Right lobe of liver (tissue), 6 donors: ENCODE measurements at regions not wholly inside any gene's neighbourhood (a gene's known extent, or its start where the extent isn't known, plus 50 kb on each side); places are given as distances from the start of the nearest gene placed in this dataset.

Experiments used
- ATAC-seq, 4 donors: fragments of 200-7000 bp; cut with Tn5 transposase; one replicate each; pipeline ENCODE4 v1.9.1; 2020; ENCODE audit warnings: mild to moderate bottlenecking in 4 of 4, moderate library complexity in 4 of 4
- DNase-seq, 3 donors: peaks; one replicate each; pipeline ENCODE4 v3.0.0-alpha.2; 2020
- H3K27ac ChIP-seq, 3 donors: fragments of 200-600 bp; one replicate each; pipeline ENCODE4 v1.8.0; 2022
- H3K27me3 ChIP-seq, 2 donors: fragments of 200-600 bp; one replicate each; pipeline ENCODE4 v1.8.0; 2022
- H3K36me3 ChIP-seq, 4 donors: fragments of 200-600 bp; sonication (generic) in 1 of 4; one replicate each; pipeline versions ENCODE4 v1.5.1 to v1.8.0; 2017 to 2022; ENCODE audit warnings: control low read depth in 1 of 4
- H3K4me1 ChIP-seq, 4 donors: fragments of 200-600 bp; sonication (generic) in 1 of 4; one replicate each; pipeline versions ENCODE4 v1.5.1 to v1.8.0; 2017 to 2022; ENCODE audit warnings: control low read depth in 1 of 4
- H3K4me3 ChIP-seq, 3 donors: fragments of 200-600 bp; one replicate each; pipeline ENCODE4 v1.8.0; 2022
- H3K9me3 ChIP-seq, 4 donors: fragments of 200-600 bp; sonication (generic) in 1 of 4; one replicate each; pipeline versions ENCODE4 v1.5.1 to v1.8.0; 2017 to 2022; ENCODE audit warnings: control low read depth in 1 of 4
- POLR2A ChIP-seq: fragments of 450-650 bp; IDR thresholded peaks from one replicate; pipeline ENCODE4 v1.6.1; 2017; ENCODE audit warnings: antibody characterized with exemption, mild to moderate bottlenecking
- WGBS: methylation state at CpG from one replicate; pipeline ENCODE4 v1.1.6; 2018; ENCODE audit warnings: low coverage, low lambda C conversion rate; ENCODE audit not compliant: insufficient coverage; ENCODE audit errors: missing lambda C conversion rate; 5-methylcytosine and 5-hydroxymethylcytosine counted together
- intact Hi-C, 2 donors: fragments of 100-400 bp; cut with DNase I; formaldehyde crosslinking; loops; one replicate each; pipeline versions ENCODE4 v1.11.2 to v1.14.1; 2022
- TF ChIP-seq, protein P1 (sequence below), 4 donors: fragments of 200-600 bp in 3 of 4; fragments of 450-650 bp in 1 of 4; IDR thresholded peaks; one replicate each; pipeline versions ENCODE4 v1.5.1 to v1.8.0; 2016 to 2022; ENCODE audit warnings: antibody characterized with exemption in 4 of 4, mild to moderate bottlenecking in 2 of 4
- donor health status: DM: no; HTN: yes; CAD: no.
- donor health status: DM: no; HTN: no; CAD: no.
- donor health status: DM: no; HTN: no; CAD: no.
- donor health status: DM: no; HTN: yes; CAD: no.
- donor health status: DM: no; HTN: yes; CAD: no.

DNA sequence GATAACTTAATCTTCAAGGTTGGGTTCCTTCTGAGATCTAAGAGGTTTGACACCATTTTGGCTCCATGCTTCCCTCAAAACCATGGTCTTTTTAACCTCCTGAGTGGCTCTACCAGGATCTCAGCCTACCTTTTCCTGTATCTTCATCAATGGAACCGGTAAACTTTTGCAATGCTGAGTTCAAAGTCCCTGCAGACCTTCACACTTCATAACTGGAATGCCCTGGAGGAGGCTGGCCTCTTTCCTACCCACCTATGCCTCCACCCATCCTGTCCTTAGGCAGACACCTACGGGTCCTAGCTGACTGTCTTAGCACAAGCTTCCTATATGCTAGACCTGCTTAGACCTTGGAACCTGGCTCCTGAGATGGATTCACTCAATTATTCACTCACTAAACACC lies 89.5 kb upstream of the EEA1 start:
- Histone ChIP-seq H3K9me3 (no peaks in the 10 kb centered on the region), H3K27me3 (no peaks in the 10 kb centered on the region), H3K4me3 (no peak overlapping the region), H3K27ac (peak overlapping the region in 1 of 3 donors; percentile 39), H3K4me1 (peaks cover 0 to 30% (median 11%) of the 10 kb centered on the region in 4 donors), H3K36me3 (no peaks in the 10 kb centered on the region)
- 53% methylated on average over 2 of the region's 2 CpGs for WGBS
- TF ChIP-seq, protein P1, sequence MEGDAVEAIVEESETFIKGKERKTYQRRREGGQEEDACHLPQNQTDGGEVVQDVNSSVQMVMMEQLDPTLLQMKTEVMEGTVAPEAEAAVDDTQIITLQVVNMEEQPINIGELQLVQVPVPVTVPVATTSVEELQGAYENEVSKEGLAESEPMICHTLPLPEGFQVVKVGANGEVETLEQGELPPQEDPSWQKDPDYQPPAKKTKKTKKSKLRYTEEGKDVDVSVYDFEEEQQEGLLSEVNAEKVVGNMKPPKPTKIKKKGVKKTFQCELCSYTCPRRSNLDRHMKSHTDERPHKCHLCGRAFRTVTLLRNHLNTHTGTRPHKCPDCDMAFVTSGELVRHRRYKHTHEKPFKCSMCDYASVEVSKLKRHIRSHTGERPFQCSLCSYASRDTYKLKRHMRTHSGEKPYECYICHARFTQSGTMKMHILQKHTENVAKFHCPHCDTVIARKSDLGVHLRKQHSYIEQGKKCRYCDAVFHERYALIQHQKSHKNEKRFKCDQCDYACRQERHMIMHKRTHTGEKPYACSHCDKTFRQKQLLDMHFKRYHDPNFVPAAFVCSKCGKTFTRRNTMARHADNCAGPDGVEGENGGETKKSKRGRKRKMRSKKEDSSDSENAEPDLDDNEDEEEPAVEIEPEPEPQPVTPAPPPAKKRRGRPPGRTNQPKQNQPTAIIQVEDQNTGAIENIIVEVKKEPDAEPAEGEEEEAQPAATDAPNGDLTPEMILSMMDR (IDR thresholded peaks at IDR 0.05): no peak
- ATAC-seq: peak in 3 of 4 donors; percentile 30 to 37 (median 35)
- intact Hi-C loops: no loop called here
- DNase-seq: no peak

DNA sequence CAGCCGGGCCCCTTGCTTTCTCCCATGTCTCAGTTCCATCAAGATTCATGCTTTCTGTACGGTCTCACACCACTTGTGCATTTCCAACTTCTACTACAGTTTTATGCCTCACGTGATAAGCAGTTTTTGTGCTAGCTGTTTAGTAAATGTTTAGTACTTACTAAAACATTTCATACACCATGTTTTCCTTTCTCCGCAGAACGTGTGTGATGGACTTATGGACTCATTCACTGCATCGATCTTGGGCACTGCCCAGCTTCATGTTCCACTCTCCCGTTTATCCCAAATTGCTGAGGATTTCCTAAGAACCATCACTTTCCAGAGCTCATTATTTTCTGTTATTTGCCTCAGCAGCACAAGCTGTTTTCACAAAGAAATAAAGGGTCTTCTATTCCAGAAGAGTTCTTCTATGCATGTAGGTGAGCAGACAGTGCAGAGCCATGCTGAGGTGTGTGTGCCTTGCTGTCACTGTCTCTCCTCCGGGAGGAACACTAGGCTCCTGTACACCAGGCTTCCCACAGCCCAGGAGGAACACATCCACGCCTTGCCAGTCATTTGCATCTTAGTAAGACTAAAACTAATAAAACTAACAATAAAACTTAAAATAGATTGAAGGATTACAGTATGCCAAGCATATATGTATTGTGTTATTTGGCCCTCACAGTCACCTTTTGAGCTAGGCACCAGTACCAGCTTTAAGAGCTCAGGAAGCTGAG lies 90.3 kb upstream of the EEA1 start:
- H3K27ac ChIP-seq: peak overlapping the region in 1 of 3 donors; percentile 39
- 51% methylated on average over 9 of the region's 9 CpGs for WGBS
- intact Hi-C loops: no loop called here
- H3K4me1 ChIP-seq: peaks cover 0 to 30% (median 11%) of the 10 kb centered on the region in 4 donors
- no peaks in the 10 kb centered on the region for H3K27me3 ChIP-seq
- ATAC-seq (peak; percentile 63 to 79 (median 66)), DNase-seq (peak in 2 of 3 donors; percentile 26 to 51)
- H3K9me3 ChIP-seq: no peaks in the 10 kb centered on the region
- no peak overlapping the region for H3K4me3 ChIP-seq
- no peak for TF ChIP-seq POLR2A
- TF ChIP-seq, protein P1 (IDR thresholded peaks at IDR 0.05): no peak
- no peaks in the 10 kb centered on the region for H3K36me3 ChIP-seq

DNA sequence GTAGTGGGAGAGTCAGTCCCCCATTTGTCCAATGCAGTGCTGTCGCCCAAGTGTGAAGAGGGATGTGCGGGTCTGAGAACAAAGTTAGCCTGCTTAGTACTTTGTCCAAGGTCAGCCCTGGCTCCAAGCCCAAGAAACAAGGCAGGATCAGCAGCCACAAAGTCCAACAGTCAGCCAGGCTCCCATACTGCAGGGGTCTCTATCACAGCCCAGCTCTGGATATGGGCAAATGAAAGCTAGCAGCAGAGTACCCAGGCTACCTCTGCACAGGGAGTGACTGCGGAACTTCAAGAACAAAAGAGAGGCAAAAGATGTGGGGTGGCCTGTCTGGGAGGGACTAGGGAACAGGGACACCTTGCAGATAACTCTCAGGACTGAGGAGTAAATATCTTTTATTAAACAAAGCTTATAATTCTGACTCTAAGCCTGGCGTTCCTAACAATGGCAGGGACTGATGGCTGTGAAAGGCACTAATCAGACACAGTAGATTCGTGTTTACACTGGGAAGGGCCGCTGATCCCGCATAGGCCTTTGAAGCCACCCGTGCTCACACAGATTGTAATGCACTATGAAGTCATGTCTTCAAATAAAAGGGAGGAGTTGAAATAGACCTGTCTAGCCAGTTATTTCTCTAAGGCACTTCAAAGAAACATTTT lies 91.0 kb upstream of the EEA1 start:
- intact Hi-C loops: no loop called here
- TF ChIP-seq, protein P1 (IDR thresholded peaks at IDR 0.05): no peak
- no peak for TF ChIP-seq POLR2A
- peak in 3 of 4 donors; percentile 16 to 54 (median 21) for ATAC-seq
- Histone ChIP-seq H3K27ac (no peak overlapping the region), H3K27me3 (no peaks in the 10 kb centered on the region), H3K4me1 (peaks cover 0 to 30% (median 11%) of the 10 kb centered on the region in 4 donors), H3K9me3 (no peaks in the 10 kb centered on the region), H3K36me3 (no peaks in the 10 kb centered on the region), H3K4me3 (no peak overlapping the region)
- no peak for DNase-seq
- WGBS: 87% methylated on average over 4 of the region's 8 CpGs

DNA sequence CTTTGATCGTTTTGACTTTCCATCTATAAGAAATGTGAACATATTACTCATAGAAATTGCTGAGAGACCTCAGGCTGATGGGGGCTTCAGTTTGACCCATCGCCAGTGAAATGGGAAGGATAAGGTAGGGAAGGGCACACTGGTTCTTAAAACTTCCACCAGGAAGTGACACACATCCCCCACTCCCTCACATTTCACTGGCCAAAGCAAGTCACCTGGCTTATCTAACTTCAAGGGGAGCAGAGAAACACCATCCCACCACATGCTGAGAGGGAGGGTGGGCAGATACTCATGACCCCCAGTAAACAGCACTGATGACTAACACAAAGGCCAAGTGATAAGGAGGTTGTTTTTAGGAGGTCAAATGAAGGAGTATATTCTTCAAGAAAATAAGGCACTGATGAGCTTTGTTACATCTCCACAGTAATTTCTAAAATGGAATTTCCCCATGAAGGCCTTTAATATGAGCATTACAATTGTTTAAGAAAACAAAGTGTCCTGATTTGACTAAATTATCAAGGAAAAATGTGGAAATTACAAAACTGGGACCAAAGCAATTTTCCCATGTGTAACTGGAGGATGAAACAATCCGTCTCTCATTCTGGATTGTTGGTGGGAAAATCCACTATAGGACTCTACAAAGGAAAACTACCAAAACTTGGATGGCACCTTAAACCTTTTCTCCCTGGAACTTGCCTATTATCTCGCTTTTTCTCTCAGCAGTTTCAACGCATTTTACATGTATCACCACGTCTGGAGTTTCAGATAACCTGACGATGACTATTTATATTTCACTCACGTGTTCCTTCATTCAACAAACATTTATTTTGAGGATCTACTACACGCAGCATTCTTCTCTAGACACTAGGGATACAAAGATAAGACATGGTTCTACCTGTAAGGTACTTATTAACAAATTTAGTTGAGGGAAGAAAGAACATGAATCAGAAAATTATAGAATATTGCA lies 91.8 kb upstream of the EEA1 start:
- TF ChIP-seq, protein P1 (IDR thresholded peaks at IDR 0.05): no peak
- TF ChIP-seq POLR2A: no peak
- Histone ChIP-seq H3K4me1 (peaks cover 0 to 30% (median 8%) of the 10 kb centered on the region in 4 donors), H3K9me3 (no peaks in the 10 kb centered on the region), H3K27ac (no peak overlapping the region), H3K4me3 (no peak overlapping the region), H3K27me3 (no peaks in the 10 kb centered on the region), H3K36me3 (no peaks in the 10 kb centered on the region)
- intact Hi-C loops: no loop called here
- DNase-seq (no peak), ATAC-seq (no peak)
- 79% methylated on average over 9 of the region's 9 CpGs for WGBS
